ENCODE measurements at regions not wholly inside any gene's neighbourhood (a gene's known extent, or its start where the extent isn't known, plus 50 kb on each side); places are given as distances from the start of the nearest gene placed in this dataset.

- TF ChIP-seq, protein P1, sequence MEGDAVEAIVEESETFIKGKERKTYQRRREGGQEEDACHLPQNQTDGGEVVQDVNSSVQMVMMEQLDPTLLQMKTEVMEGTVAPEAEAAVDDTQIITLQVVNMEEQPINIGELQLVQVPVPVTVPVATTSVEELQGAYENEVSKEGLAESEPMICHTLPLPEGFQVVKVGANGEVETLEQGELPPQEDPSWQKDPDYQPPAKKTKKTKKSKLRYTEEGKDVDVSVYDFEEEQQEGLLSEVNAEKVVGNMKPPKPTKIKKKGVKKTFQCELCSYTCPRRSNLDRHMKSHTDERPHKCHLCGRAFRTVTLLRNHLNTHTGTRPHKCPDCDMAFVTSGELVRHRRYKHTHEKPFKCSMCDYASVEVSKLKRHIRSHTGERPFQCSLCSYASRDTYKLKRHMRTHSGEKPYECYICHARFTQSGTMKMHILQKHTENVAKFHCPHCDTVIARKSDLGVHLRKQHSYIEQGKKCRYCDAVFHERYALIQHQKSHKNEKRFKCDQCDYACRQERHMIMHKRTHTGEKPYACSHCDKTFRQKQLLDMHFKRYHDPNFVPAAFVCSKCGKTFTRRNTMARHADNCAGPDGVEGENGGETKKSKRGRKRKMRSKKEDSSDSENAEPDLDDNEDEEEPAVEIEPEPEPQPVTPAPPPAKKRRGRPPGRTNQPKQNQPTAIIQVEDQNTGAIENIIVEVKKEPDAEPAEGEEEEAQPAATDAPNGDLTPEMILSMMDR (IDR thresholded peaks at IDR 0.05), result no peak
- TF ChIP-seq POLR2A (IDR thresholded peaks at IDR 0.05) (no peak), EP300 (IDR thresholded peaks at IDR 0.05) (no peak)
Measured at GRCh38 chr4:135927651-135928050, 1604.6 kb downstream of the PCDH18 start.
